HCT116 (cell line): ENCODE measurements at regions not wholly inside any gene's neighbourhood (a gene's known extent, or its start where the extent isn't known, plus 50 kb on each side); places are given as distances from the start of the nearest gene placed in this dataset.

Experiments used
- ATAC-seq: fragments of 200-7000 bp; cut with Tn5 transposase; 2 replicates; pipeline ENCODE4 v1.9.1; 2020; ENCODE audit warnings: mild to moderate bottlenecking, moderate library complexity
- BruUV-seq: library from RNA; stranded (reverse); fragments of 400-500 nt; replicated peaks from 2 replicates; lab custom pipeline; 2021; lab: Mats Ljungman, UMichigan
- CTCF ChIA-PET: fragments of 300-600 bp; sonication (Branson Sonifier 250); formaldehyde crosslinking; loops from one replicate; lab custom pipeline; 2021; ENCODE audit warnings: antibody characterized with exemption; lab: Charles Lee
- POLR2A ChIA-PET: fragments of 300-600, 350-600 bp; sonication (Branson Sonifier 250); formaldehyde crosslinking; loops from one replicate; lab custom pipeline; 2021; ENCODE audit warnings: antibody characterized with exemption; lab: Charles Lee
- RAD21 ChIA-PET, 2 experiments: fragments of 300-600 bp; sonication (Branson Sonifier 250); formaldehyde crosslinking; loops; one replicate each; lab custom pipeline; 2023; ENCODE audit warnings: low total read pairs in 2 of 2; ENCODE audit not compliant: uncharacterized antibody in 2 of 2, unreplicated experiment in 2 of 2, low non-redundant PET in 1 of 2; lab: Charles Lee
- DNase-seq: peaks from one replicate; pipeline ENCODE4 v3.0.0-alpha.2; 2010; ENCODE audit warnings: low read depth, low spot score
- H2AFZ ChIP-seq: fragments of 200-600 bp; shearing (Covaris generic), sonication (generic); 2 replicates; pipeline ENCODE4 v1.6.1; 2017; ENCODE audit warnings: low read depth, mixed run types, mixed read lengths, antibody characterized with exemption, low read length; ENCODE audit not compliant: poor library complexity, severe bottlenecking
- H3K27ac ChIP-seq: 2 replicates; pipeline ENCODE4 v1.5.1; 2012; ENCODE audit warnings: low read depth, low read length
- H3K27me3 ChIP-seq: fragments of 200-600 bp; sonication (generic); 2 replicates; pipeline ENCODE4 v1.6.1; 2016; ENCODE audit warnings: mixed run types, low read length, mixed read lengths; ENCODE audit not compliant: insufficient read depth
- H3K36me3 ChIP-seq, 2 experiments: fragments of 200-500 bp in 1 of 2; fragments of 200-600 bp in 1 of 2; sonication (Bioruptor generic) in 1 of 2; sonication (generic) in 1 of 2; 2 replicates each; pipeline versions ENCODE4 v1.5.1 to v1.6.1; 2014 to 2016; ENCODE audit warnings: low read length in 2 of 2, inconsistent platforms in 1 of 2, mixed read lengths in 1 of 2, mixed run types in 1 of 2; ENCODE audit not compliant: insufficient read depth in 2 of 2, control insufficient read depth in 1 of 2
- H3K4me1 ChIP-seq, 2 experiments: fragments of 200-600 bp in 1 of 2; sonication (generic) in 1 of 2; 2 replicates each; pipeline versions ENCODE4 v1.5.1 to v1.6.1; 2012 to 2017; ENCODE audit warnings: low read length in 2 of 2, inconsistent platforms in 1 of 2, mild to moderate bottlenecking in 1 of 2, mixed read lengths in 1 of 2, mixed run types in 1 of 2, moderate library complexity in 1 of 2; ENCODE audit not compliant: insufficient read depth in 2 of 2, control insufficient read depth in 1 of 2
- H3K4me2 ChIP-seq: fragments of 200-600 bp; sonication (generic); 2 replicates; pipeline ENCODE4 v1.6.1; 2017; ENCODE audit warnings: mixed run types, low read length, mixed read lengths
- H3K4me3 ChIP-seq, 2 experiments: fragments of 200-600 bp in 1 of 2; sonication (generic) in 1 of 2; replicated peaks in 1 of 2; 2 replicates each; pipeline ENCODE4 v1.5.1; 2011 to 2016; ENCODE audit warnings: low read length in 2 of 2, control low read depth in 1 of 2, low read depth in 1 of 2, mild to moderate bottlenecking in 1 of 2, mixed read lengths in 1 of 2, mixed run types in 1 of 2
- H3K79me2 ChIP-seq: fragments of 200-600 bp; sonication (generic); 2 replicates; pipeline ENCODE4 v1.6.1; 2017; ENCODE audit warnings: mild to moderate bottlenecking, mixed run types, low read length, moderate library complexity, mixed read lengths; ENCODE audit not compliant: insufficient read depth
- H3K9ac ChIP-seq: fragments of 200-600 bp; sonication (generic); 2 replicates; pipeline ENCODE4 v1.6.1; 2016; ENCODE audit warnings: low read length, mixed read lengths
- H3K9me2 ChIP-seq: fragments of 200-600 bp; sonication (generic), shearing (Covaris generic); 2 replicates; pipeline ENCODE4 v1.6.1; 2017; ENCODE audit warnings: mixed run types, mild to moderate bottlenecking, moderate library complexity; ENCODE audit not compliant: insufficient read depth
- H3K9me3 ChIP-seq, 2 experiments: fragments of 200-500 bp in 1 of 2; fragments of 200-600 bp in 1 of 2; sonication (Bioruptor generic) in 1 of 2; sonication (generic) in 1 of 2; 2 replicates each; pipeline ENCODE4 v1.6.1; 2014 to 2017; ENCODE audit warnings: low read length in 2 of 2, mixed read lengths in 2 of 2, inconsistent platforms in 1 of 2, low read depth in 1 of 2, mild to moderate bottlenecking in 1 of 2, mixed run types in 1 of 2, moderate library complexity in 1 of 2; ENCODE audit not compliant: control insufficient read depth in 1 of 2, insufficient read depth in 1 of 2
- H4K20me1 ChIP-seq: fragments of 200-600 bp; sonication (generic), shearing (Covaris generic); 2 replicates; pipeline ENCODE4 v1.6.1; 2017; ENCODE audit warnings: mixed run types, mild to moderate bottlenecking, moderate library complexity; ENCODE audit not compliant: insufficient read depth
- CEBPB ChIP-seq: IDR thresholded peaks from 2 replicates; pipeline ENCODE4 v1.6.1; 2012; ENCODE audit warnings: low read depth
- CTCF ChIP-seq, 3 experiments: fragments of 200-600 bp in 1 of 3; sonication (generic) in 1 of 3; IDR thresholded peaks in 2 of 3; conservative IDR thresholded peaks in 1 of 3; 2 replicates each; pipeline ENCODE4 v1.5.1; 2012 to 2017; ENCODE audit warnings: low read depth in 2 of 3, low read length in 2 of 3, antibody characterized with exemption in 1 of 3, borderline replicate concordance in 1 of 3, control low read depth in 1 of 3, mild to moderate bottlenecking in 1 of 3, mixed read lengths in 1 of 3, mixed run types in 1 of 3, moderate library complexity in 1 of 3; ENCODE audit not compliant: insufficient read depth in 1 of 3
- ELF1 ChIP-seq: IDR thresholded peaks from 2 replicates; pipeline ENCODE4 v1.6.1; 2012; ENCODE audit warnings: low read depth, borderline replicate concordance
- FOSL1 ChIP-seq: IDR thresholded peaks from 2 replicates; pipeline ENCODE4 v1.6.1; 2012; ENCODE audit warnings: low read depth
- JUND ChIP-seq: IDR thresholded peaks from 2 replicates; pipeline ENCODE4 v1.6.1; 2012
- MAX ChIP-seq: IDR thresholded peaks from 2 replicates; pipeline ENCODE4 v1.6.1; 2012
- POLR2A ChIP-seq: IDR thresholded peaks from 2 replicates; pipeline ENCODE4 v1.7.0; 2011; ENCODE audit warnings: borderline replicate concordance; ENCODE audit not compliant: insufficient read depth, insufficient read length; ENCODE audit errors: extremely low read depth
- REST ChIP-seq: IDR thresholded peaks from 2 replicates; pipeline ENCODE4 v1.6.1; 2012; ENCODE audit warnings: low read depth
- SP1 ChIP-seq: IDR thresholded peaks from 2 replicates; pipeline ENCODE4 v1.6.1; 2012; ENCODE audit warnings: low read depth
- TCF7L2 ChIP-seq: IDR thresholded peaks from 2 replicates; pipeline ENCODE4 v1.7.0; 2011; ENCODE audit warnings: borderline replicate concordance, inconsistent platforms; ENCODE audit not compliant: insufficient read depth, insufficient read length; ENCODE audit errors: extremely low read depth
- ZFX ChIP-seq: fragments of 450-650 bp; IDR thresholded peaks from 2 replicates; pipeline ENCODE4 v1.6.1; 2017
- intact Hi-C: fragments of 100-400 bp; cut with micrococcal nuclease; formaldehyde crosslinking; loops from 2 replicates; pipeline ENCODE4 v1.10.0; 2022
- TF ChIP-seq, protein P1 (sequence below): IDR thresholded peaks from 2 replicates; pipeline ENCODE4 v1.6.1; 2011; ENCODE audit warnings: mild to moderate bottlenecking, low read length, moderate library complexity; ENCODE audit not compliant: insufficient replicate concordance; ENCODE audit errors: extremely low read depth

- intact Hi-C loops: no loop called here
- DNase-seq (no peak), ATAC-seq (no peak)
- H3K79me2 ChIP-seq: no peaks in the 10 kb centered on the region
- ChIA-PET RAD21 (no interaction called here), POLR2A (no interaction called here), CTCF (no interaction called here)
- H4K20me1 ChIP-seq: no peaks in the 10 kb centered on the region
- no peak overlapping the region for H3K9ac ChIP-seq
- no peak overlapping the region for H3K4me3 ChIP-seq
- no peaks in the 10 kb centered on the region for H3K36me3 ChIP-seq
- H3K9me2 ChIP-seq: no peaks in the 10 kb centered on the region
- no peaks in the 10 kb centered on the region for H3K9me3 ChIP-seq
- no peaks in the 10 kb centered on the region for H3K4me1 ChIP-seq
- no peak overlapping the region for H3K4me2 ChIP-seq
- TF ChIP-seq, protein P1, sequence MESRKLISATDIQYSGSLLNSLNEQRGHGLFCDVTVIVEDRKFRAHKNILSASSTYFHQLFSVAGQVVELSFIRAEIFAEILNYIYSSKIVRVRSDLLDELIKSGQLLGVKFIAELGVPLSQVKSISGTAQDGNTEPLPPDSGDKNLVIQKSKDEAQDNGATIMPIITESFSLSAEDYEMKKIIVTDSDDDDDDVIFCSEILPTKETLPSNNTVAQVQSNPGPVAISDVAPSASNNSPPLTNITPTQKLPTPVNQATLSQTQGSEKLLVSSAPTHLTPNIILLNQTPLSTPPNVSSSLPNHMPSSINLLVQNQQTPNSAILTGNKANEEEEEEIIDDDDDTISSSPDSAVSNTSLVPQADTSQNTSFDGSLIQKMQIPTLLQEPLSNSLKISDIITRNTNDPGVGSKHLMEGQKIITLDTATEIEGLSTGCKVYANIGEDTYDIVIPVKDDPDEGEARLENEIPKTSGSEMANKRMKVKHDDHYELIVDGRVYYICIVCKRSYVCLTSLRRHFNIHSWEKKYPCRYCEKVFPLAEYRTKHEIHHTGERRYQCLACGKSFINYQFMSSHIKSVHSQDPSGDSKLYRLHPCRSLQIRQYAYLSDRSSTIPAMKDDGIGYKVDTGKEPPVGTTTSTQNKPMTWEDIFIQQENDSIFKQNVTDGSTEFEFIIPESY: no peak
- TF ChIP-seq REST: no peak
- TF ChIP-seq FOSL1: no peak
- TF ChIP-seq JUND: no peak
- TF ChIP-seq ZFX: no peak
- no peak for TF ChIP-seq CTCF (IDR thresholded peaks at IDR 0.05 in 2 of 3, conservative IDR thresholded peaks at IDR 0.05 in 1 of 3; ENCODE audit: borderline replicate concordance in 1 of 3, insufficient read depth in 1 of 3, low read depth in 2 of 3, low read length in 2 of 3)
- no peak for TF ChIP-seq SP1
- no peak for TF ChIP-seq ELF1
- TF ChIP-seq TCF7L2: no peak
- TF ChIP-seq POLR2A: no peak
- no peak for TF ChIP-seq MAX
- TF ChIP-seq CEBPB: no peak
- no peak overlapping the region for H3K27ac ChIP-seq
- BruUV-seq: no TSS peak
- H2AFZ ChIP-seq: no peak overlapping the region
- no peaks in the 10 kb centered on the region for H3K27me3 ChIP-seq
Observed at GRCh38 chr1:199405634-199406196, 621.8 kb upstream of the NR5A2 start.
